ENCODE measurements at regions not wholly inside any gene's neighbourhood (a gene's known extent, or its start where the extent isn't known, plus 50 kb on each side); places are given as distances from the start of the nearest gene placed in this dataset.

GRCh38 chr3:137324114-137324513 is 366.3 kb downstream of the IL20RB start:
- TF ChIP-seq, protein P1, sequence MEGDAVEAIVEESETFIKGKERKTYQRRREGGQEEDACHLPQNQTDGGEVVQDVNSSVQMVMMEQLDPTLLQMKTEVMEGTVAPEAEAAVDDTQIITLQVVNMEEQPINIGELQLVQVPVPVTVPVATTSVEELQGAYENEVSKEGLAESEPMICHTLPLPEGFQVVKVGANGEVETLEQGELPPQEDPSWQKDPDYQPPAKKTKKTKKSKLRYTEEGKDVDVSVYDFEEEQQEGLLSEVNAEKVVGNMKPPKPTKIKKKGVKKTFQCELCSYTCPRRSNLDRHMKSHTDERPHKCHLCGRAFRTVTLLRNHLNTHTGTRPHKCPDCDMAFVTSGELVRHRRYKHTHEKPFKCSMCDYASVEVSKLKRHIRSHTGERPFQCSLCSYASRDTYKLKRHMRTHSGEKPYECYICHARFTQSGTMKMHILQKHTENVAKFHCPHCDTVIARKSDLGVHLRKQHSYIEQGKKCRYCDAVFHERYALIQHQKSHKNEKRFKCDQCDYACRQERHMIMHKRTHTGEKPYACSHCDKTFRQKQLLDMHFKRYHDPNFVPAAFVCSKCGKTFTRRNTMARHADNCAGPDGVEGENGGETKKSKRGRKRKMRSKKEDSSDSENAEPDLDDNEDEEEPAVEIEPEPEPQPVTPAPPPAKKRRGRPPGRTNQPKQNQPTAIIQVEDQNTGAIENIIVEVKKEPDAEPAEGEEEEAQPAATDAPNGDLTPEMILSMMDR (IDR thresholded peaks at IDR 0.05), result no peak
- TF ChIP-seq, protein P2, sequence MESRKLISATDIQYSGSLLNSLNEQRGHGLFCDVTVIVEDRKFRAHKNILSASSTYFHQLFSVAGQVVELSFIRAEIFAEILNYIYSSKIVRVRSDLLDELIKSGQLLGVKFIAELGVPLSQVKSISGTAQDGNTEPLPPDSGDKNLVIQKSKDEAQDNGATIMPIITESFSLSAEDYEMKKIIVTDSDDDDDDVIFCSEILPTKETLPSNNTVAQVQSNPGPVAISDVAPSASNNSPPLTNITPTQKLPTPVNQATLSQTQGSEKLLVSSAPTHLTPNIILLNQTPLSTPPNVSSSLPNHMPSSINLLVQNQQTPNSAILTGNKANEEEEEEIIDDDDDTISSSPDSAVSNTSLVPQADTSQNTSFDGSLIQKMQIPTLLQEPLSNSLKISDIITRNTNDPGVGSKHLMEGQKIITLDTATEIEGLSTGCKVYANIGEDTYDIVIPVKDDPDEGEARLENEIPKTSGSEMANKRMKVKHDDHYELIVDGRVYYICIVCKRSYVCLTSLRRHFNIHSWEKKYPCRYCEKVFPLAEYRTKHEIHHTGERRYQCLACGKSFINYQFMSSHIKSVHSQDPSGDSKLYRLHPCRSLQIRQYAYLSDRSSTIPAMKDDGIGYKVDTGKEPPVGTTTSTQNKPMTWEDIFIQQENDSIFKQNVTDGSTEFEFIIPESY (IDR thresholded peaks at IDR 0.05; ENCODE audit: borderline replicate concordance, low read depth), result no peak
- TF ChIP-seq NRF1 (IDR thresholded peaks at IDR 0.05; ENCODE audit: low read depth, low read length), result no peak
- TF ChIP-seq, protein P3, sequence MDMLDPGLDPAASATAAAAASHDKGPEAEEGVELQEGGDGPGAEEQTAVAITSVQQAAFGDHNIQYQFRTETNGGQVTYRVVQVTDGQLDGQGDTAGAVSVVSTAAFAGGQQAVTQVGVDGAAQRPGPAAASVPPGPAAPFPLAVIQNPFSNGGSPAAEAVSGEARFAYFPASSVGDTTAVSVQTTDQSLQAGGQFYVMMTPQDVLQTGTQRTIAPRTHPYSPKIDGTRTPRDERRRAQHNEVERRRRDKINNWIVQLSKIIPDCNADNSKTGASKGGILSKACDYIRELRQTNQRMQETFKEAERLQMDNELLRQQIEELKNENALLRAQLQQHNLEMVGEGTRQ (IDR thresholded peaks at IDR 0.05; ENCODE audit: borderline replicate concordance, low read depth, low read length), result no peak
- TF ChIP-seq YY1 (IDR thresholded peaks at IDR 0.05; ENCODE audit: low read depth), result no peak
- TF ChIP-seq RXRA (IDR thresholded peaks at IDR 0.05; ENCODE audit: borderline replicate concordance, low read depth), result no peak
- TF ChIP-seq, protein P4, sequence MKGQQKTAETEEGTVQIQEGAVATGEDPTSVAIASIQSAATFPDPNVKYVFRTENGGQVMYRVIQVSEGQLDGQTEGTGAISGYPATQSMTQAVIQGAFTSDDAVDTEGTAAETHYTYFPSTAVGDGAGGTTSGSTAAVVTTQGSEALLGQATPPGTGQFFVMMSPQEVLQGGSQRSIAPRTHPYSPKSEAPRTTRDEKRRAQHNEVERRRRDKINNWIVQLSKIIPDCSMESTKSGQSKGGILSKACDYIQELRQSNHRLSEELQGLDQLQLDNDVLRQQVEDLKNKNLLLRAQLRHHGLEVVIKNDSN (IDR thresholded peaks at IDR 0.05; ENCODE audit: borderline replicate concordance, low read depth), result no peak
- no peak for TF ChIP-seq RFX5 (IDR thresholded peaks at IDR 0.05; ENCODE audit: low read length)
- no peak for TF ChIP-seq POLR2AphosphoS5 (IDR thresholded peaks at IDR 0.05; ENCODE audit: low read depth, low read length)
- no peak for TF ChIP-seq EP300 (IDR thresholded peaks at IDR 0.05; ENCODE audit: borderline replicate concordance in 1 of 2, low read depth in 1 of 2, low read length in 1 of 2)

Measured in SK-N-SH (cell line).